Parathyroid adenoma (tissue), 2 donors: ENCODE measurements at regions not wholly inside any gene's neighbourhood (a gene's known extent, or its start where the extent isn't known, plus 50 kb on each side); places are given as distances from the start of the nearest gene placed in this dataset.

ENCODE experiments used
- H2AFZ ChIP-seq: fragments of 300-600 bp; sonication (generic); one replicate; pipeline ENCODE4 v1.7.0; 2017; ENCODE audit warnings: antibody characterized with exemption, mild to moderate bottlenecking
- H3K27ac ChIP-seq: fragments of 300-600 bp; sonication (generic); one replicate; pipeline ENCODE4 v1.7.0; 2017
- H3K27me3 ChIP-seq: fragments of 300-600 bp; sonication (generic); one replicate; pipeline ENCODE4 v1.7.0; 2017; ENCODE audit warnings: low read length; ENCODE audit not compliant: control insufficient read depth, insufficient read depth
- H3K36me3 ChIP-seq: fragments of 300-600 bp; sonication (generic); one replicate; pipeline ENCODE4 v1.7.0; 2017; ENCODE audit warnings: low read length; ENCODE audit not compliant: control insufficient read depth, insufficient read depth
- H3K4me1 ChIP-seq: fragments of 300-600 bp; sonication (generic); one replicate; pipeline ENCODE4 v1.7.0; 2017; ENCODE audit warnings: control low read depth
- H3K4me2 ChIP-seq: fragments of 300-600 bp; sonication (generic); one replicate; pipeline ENCODE4 v1.7.0; 2017; ENCODE audit warnings: low read length
- H3K4me3 ChIP-seq: fragments of 300-600 bp; sonication (generic); one replicate; pipeline ENCODE4 v1.7.0; 2017; ENCODE audit warnings: low read depth, low read length
- H3K79me2 ChIP-seq: fragments of 300-600 bp; sonication (generic); one replicate; pipeline ENCODE4 v1.7.0; 2017; ENCODE audit warnings: control low read depth
- H3K9ac ChIP-seq: fragments of 300-600 bp; sonication (generic); one replicate; pipeline ENCODE4 v1.7.0; 2017; ENCODE audit warnings: mild to moderate bottlenecking
- H3K9me3 ChIP-seq: fragments of 300-600 bp; sonication (generic); one replicate; pipeline ENCODE4 v1.7.0; 2017; ENCODE audit warnings: low read length; ENCODE audit not compliant: control insufficient read depth
- TF ChIP-seq, protein P1 (sequence below): fragments of 300-600 bp; sonication (generic); IDR thresholded peaks from one replicate; pipeline ENCODE4 v1.7.0; 2017; ENCODE audit warnings: antibody characterized with exemption, mild to moderate bottlenecking
- donor health status: primary hyperparathyroidism.

DNA sequence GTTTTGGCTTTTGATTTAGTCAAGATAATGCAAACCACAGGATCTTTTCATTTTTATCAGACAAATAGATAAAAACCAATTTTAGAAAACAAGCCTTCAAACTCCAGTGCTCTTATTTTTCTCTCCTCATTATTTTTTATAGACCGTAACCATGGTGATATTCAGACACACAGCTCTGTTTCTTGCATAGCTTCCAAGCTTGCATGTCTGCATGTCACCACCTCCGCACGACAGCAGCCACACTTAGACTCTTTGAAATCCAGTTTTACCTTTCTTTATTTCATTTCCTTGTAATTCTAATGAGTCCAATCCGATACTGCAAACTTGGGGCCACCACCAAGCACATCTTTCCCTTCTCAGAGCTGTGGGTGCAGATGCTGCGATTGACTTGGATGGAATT is 94.3 kb upstream of the GPM6A start:
- Histone ChIP-seq H3K4me1 (no peaks in the 10 kb centered on the region), H2AFZ (no peak overlapping the region), H3K4me2 (no peak overlapping the region), H3K9me3 (no peaks in the 10 kb centered on the region), H3K36me3 (no peaks in the 10 kb centered on the region), H3K4me3 (no peak overlapping the region), H3K27ac (no peak overlapping the region), H3K9ac (no peak overlapping the region), H3K79me2 (no peaks in the 10 kb centered on the region), H3K27me3 (no peaks in the 10 kb centered on the region)
- TF ChIP-seq, protein P1, sequence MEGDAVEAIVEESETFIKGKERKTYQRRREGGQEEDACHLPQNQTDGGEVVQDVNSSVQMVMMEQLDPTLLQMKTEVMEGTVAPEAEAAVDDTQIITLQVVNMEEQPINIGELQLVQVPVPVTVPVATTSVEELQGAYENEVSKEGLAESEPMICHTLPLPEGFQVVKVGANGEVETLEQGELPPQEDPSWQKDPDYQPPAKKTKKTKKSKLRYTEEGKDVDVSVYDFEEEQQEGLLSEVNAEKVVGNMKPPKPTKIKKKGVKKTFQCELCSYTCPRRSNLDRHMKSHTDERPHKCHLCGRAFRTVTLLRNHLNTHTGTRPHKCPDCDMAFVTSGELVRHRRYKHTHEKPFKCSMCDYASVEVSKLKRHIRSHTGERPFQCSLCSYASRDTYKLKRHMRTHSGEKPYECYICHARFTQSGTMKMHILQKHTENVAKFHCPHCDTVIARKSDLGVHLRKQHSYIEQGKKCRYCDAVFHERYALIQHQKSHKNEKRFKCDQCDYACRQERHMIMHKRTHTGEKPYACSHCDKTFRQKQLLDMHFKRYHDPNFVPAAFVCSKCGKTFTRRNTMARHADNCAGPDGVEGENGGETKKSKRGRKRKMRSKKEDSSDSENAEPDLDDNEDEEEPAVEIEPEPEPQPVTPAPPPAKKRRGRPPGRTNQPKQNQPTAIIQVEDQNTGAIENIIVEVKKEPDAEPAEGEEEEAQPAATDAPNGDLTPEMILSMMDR: no peak

DNA sequence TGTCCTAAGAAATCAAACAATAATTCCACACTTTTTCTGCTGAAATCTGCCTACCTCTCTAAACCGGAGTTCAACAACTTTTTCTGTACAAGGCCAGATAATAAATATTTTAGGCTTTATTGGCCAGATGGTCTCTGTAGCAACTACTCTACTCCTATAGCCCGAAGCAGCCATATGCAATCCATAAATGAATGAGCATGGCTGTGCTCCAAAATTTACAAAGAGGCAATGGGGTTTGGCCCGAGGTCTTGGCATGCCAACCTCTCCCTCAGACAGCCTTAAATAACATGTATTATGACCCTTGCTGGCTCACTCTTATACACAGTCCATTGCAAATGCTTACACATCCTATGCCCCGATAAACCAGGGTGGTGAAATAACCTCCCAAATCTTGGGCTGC is 98.6 kb upstream of the GPM6A start:
- TF ChIP-seq, protein P1: no peak
- Histone ChIP-seq H3K27me3 (no peaks in the 10 kb centered on the region), H3K4me3 (no peak overlapping the region), H3K27ac (no peak overlapping the region), H3K79me2 (no peaks in the 10 kb centered on the region), H3K36me3 (no peaks in the 10 kb centered on the region), H2AFZ (no peak overlapping the region), H3K9me3 (no peaks in the 10 kb centered on the region), H3K4me1 (no peaks in the 10 kb centered on the region), H3K9ac (no peak overlapping the region), H3K4me2 (no peak overlapping the region)

DNA sequence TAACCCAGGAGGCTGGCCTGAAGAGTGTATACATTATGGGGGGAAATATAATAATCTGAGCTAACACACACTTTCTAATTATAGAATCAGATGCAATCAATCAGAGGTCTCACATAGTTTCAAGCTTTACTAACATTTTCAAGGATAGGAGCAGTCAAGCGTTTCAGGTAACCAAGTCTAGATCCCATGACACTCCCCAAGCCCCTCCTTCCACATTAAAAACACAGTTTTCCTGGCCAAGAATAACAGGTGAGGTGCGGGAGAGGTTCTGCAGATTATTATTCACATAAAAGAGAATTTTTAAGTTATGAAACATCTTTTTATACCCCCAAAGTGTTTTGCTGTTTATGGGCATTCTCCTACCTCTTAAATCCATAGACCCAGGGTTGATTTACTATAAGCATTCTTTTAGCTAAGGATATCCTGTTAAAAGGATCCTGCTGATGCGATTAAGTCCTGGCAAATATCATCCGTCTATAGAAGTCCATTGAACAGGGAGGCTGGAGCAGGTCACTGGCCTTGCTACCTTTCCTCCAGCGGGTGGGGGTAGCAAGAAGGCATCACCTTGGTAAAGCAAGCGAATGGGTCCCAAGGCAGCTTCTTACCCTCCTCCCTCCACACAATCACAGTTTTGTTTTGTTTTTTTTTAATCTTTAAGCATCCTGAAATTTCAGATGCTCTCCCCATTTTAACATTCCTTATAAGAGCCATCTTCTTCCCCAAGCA is 104.7 kb upstream of the GPM6A start:
- Histone ChIP-seq H2AFZ (no peak overlapping the region), H3K36me3 (no peaks in the 10 kb centered on the region), H3K4me3 (no peak overlapping the region), H3K79me2 (no peaks in the 10 kb centered on the region), H3K4me2 (no peak overlapping the region), H3K9ac (no peak overlapping the region), H3K4me1 (no peaks in the 10 kb centered on the region), H3K27ac (no peak overlapping the region), H3K27me3 (no peaks in the 10 kb centered on the region), H3K9me3 (no peaks in the 10 kb centered on the region)
- TF ChIP-seq, protein P1: no peak

DNA sequence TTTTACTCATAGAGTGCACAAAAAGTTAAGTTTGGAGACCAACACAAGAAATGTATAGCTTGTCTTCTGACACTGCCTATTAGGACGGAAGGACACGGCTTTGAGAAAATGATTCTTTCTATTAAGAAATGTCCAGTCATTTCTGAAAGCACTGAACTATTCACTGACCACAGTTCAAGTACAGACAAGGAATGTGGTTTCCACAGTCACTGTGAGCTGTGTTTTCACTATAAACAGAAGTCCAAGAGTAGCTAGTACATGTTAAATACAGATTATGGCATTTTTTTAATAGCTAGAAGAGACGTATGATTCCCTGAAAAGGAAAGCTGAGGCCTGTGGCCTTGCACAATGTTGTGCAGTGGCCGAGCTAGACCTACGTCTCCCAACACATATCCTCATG is 115.1 kb upstream of the GPM6A start:
- Histone ChIP-seq H3K36me3 (no peaks in the 10 kb centered on the region), H3K9ac (no peak overlapping the region), H3K4me3 (no peak overlapping the region), H2AFZ (no peak overlapping the region), H3K9me3 (no peaks in the 10 kb centered on the region), H3K27me3 (no peaks in the 10 kb centered on the region), H3K4me1 (no peaks in the 10 kb centered on the region), H3K4me2 (no peak overlapping the region), H3K27ac (no peak overlapping the region), H3K79me2 (no peaks in the 10 kb centered on the region)
- TF ChIP-seq, protein P1: no peak

DNA sequence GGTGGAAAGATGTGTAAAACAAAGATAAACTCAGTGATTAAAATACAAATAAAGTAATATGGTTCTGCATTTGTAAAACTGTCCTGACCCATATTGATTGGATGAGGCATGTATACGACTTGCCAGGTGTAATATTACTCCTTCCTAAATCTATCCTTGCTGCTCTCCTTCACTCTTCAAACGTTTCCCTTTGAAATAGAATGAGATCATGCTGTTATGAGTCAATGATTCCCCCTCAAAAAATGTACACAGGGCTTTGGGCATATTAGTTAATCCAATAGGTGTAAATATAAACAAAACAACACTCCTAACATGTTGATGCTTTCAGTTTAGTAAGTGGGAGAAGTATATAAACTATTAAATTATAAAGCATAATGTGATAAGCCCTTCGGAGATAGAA is 117.4 kb upstream of the GPM6A start:
- Histone ChIP-seq H3K4me2 (no peak overlapping the region), H3K27ac (no peak overlapping the region), H2AFZ (no peak overlapping the region), H3K9me3 (no peaks in the 10 kb centered on the region), H3K9ac (no peak overlapping the region), H3K36me3 (no peaks in the 10 kb centered on the region), H3K79me2 (no peaks in the 10 kb centered on the region), H3K27me3 (no peaks in the 10 kb centered on the region), H3K4me1 (no peaks in the 10 kb centered on the region), H3K4me3 (no peak overlapping the region)
- TF ChIP-seq, protein P1: no peak
